Neural crest cell (in vitro differentiated cells): ENCODE measurements at regions not wholly inside any gene's neighbourhood (a gene's known extent, or its start where the extent isn't known, plus 50 kb on each side); places are given as distances from the start of the nearest gene placed in this dataset.

Experiments
- DNase-seq: peaks from one replicate; pipeline ENCODE4 v3.0.0; 2021; ENCODE audit warnings: low read depth, mixed read lengths, low spot score
- H3K27ac Mint-ChIP-seq: one replicate; pipeline ENCODE4 v1.8.0; 2021; ENCODE audit warnings: mild to moderate bottlenecking, mixed read lengths; ENCODE audit not compliant: unreplicated experiment
- H3K27me3 Mint-ChIP-seq: 2 replicates; pipeline ENCODE4 v1.8.0; 2021; ENCODE audit warnings: low read depth, mild to moderate bottlenecking, mixed read lengths
- H3K36me3 Mint-ChIP-seq: 2 replicates; pipeline ENCODE4 v1.8.0; 2021; ENCODE audit warnings: low read depth, mild to moderate bottlenecking, mixed read lengths
- H3K4me1 Mint-ChIP-seq: 2 replicates; pipeline ENCODE4 v1.8.0; 2021; ENCODE audit warnings: mixed read lengths
- H3K4me3 Mint-ChIP-seq: one replicate; pipeline ENCODE4 v1.8.0; 2021; ENCODE audit warnings: mild to moderate bottlenecking, mixed read lengths
- H3K9me3 Mint-ChIP-seq: 2 replicates; pipeline ENCODE4 v1.8.0; 2021; ENCODE audit warnings: mixed read lengths
- TF ChIP-seq, protein P1 (sequence below): fragments of 200-600 bp; sonication (generic); conservative IDR thresholded peaks from 2 replicates; pipeline ENCODE4 v1.5.0; 2021; ENCODE audit warnings: antibody characterized with exemption, mild to moderate bottlenecking

DNA sequence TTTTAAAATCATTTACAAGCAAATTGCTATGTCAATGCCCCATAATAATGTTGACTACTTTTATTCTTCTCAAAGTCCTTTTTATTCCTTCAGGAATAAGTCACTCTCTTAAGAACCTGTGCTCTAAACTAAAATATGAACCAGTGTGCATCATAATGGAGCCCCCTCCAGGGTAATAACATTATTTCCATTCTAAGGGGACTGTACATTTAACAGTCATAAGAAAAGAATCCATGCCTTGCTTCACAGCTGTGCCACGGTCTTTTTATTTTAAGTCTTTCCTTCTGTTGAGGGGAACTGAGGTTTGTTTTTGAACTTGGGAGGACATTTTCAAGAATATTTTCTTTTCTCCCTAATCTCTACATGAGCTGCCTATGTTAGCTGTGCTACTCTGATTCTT lies 297.6 kb downstream of the MAN2A1 start:
- H3K9me3 Mint-ChIP-seq: peaks cover 8% of the 10 kb centered on the region
- no peaks in the 10 kb centered on the region for H3K27me3 Mint-ChIP-seq
- no peaks in the 10 kb centered on the region for H3K36me3 Mint-ChIP-seq
- TF ChIP-seq, protein P1, sequence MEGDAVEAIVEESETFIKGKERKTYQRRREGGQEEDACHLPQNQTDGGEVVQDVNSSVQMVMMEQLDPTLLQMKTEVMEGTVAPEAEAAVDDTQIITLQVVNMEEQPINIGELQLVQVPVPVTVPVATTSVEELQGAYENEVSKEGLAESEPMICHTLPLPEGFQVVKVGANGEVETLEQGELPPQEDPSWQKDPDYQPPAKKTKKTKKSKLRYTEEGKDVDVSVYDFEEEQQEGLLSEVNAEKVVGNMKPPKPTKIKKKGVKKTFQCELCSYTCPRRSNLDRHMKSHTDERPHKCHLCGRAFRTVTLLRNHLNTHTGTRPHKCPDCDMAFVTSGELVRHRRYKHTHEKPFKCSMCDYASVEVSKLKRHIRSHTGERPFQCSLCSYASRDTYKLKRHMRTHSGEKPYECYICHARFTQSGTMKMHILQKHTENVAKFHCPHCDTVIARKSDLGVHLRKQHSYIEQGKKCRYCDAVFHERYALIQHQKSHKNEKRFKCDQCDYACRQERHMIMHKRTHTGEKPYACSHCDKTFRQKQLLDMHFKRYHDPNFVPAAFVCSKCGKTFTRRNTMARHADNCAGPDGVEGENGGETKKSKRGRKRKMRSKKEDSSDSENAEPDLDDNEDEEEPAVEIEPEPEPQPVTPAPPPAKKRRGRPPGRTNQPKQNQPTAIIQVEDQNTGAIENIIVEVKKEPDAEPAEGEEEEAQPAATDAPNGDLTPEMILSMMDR: no peak
- no peak for DNase-seq
- peaks cover under 1% of the 10 kb centered on the region for H3K4me1 Mint-ChIP-seq
- no peak overlapping the region for H3K4me3 Mint-ChIP-seq
- no peak overlapping the region for H3K27ac Mint-ChIP-seq

DNA sequence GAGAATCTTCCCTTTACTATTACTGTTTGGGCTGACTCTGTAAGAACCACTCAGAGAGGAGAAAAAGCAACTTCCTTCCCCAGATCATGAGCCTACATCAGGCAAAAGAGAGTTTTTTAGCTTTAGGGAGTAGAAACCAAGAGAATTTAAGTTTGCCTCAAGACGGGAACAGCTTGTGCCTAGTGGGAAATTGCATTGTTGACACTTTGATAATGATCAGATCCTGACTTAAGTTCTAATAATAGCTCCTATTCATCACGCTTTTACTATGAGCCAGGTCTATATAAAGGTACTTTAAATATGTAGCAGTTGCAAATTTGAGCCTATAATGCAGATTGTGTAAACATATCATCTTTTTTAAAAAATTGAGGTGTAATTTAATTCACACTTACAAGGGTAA lies 298.2 kb downstream of the MAN2A1 start:
- H3K4me1 Mint-ChIP-seq: peaks cover 5% of the 10 kb centered on the region
- no peak overlapping the region for H3K27ac Mint-ChIP-seq
- no peaks in the 10 kb centered on the region for H3K27me3 Mint-ChIP-seq
- no peaks in the 10 kb centered on the region for H3K36me3 Mint-ChIP-seq
- no peak overlapping the region for H3K4me3 Mint-ChIP-seq
- peaks cover 7% of the 10 kb centered on the region for H3K9me3 Mint-ChIP-seq
- TF ChIP-seq, protein P1: no peak
- no peak for DNase-seq

DNA sequence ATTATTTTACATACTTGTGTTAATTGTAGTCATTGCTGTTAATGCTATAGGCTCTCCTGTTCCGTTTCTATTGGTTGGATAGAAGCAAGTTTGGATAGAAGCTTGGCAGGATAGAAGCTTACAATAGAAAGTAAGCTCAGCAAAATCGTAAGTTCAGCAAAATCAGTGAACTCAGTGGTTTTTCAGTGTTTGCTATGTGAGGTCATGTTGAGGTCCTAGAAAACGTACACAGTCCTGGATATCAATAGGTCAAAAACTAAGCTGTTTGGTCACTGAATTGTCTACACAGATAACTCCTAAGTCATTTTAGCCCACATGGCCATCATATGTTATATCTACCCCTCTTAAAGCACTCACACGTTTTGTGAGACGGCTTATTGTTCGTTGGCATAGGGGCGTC lies 299.4 kb downstream of the MAN2A1 start:
- H3K9me3 Mint-ChIP-seq: peaks cover 5% of the 10 kb centered on the region
- peaks cover 5% of the 10 kb centered on the region for H3K4me1 Mint-ChIP-seq
- H3K36me3 Mint-ChIP-seq: no peaks in the 10 kb centered on the region

DNA sequence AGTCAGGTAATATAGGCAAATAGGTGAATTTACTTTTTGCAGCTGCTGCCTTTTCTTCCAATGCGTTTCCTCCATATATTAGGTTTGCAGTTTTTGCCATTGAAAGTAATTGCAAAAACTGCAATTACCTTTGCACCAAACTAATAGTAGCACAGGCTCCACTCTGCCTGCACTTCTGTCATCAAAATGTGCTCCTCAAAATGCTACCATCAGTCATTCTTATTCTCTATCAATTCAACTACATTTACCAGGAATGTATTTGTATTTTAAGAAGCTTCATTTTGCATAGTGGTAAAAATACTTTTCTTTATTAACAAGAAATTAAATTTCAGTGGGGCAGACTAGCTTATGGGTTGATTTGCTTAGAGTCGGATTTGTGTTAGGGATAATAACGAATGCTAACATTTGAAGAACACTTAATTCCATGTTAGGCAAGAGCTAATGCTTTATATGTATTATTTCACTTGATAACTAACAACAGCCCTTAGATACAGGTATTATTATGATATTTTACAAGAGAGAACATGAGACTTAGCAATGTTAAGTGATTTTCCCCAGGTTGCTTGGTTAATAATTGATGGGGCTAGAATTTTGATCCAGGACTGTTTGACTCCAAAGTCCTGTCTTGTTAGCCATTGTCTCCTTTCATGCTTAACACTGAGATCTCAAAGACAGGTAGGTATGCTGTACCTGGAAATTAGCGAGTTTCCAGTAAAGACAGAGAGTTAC lies 300.4 kb downstream of the MAN2A1 start:
- no peak for DNase-seq
- Mint-ChIP-seq H3K27ac (no peak overlapping the region), H3K36me3 (no peaks in the 10 kb centered on the region), H3K27me3 (no peaks in the 10 kb centered on the region), H3K4me1 (peaks cover 5% of the 10 kb centered on the region), H3K9me3 (peaks cover 5% of the 10 kb centered on the region), H3K4me3 (no peak overlapping the region)
- TF ChIP-seq, protein P1: no peak

More for the DNA sequence above, 299.4 kb downstream of the MAN2A1 start:
- H3K4me3 Mint-ChIP-seq: no peak overlapping the region
- no peak overlapping the region for H3K27ac Mint-ChIP-seq
- DNase-seq: no peak
- TF ChIP-seq, protein P1: no peak
- no peaks in the 10 kb centered on the region for H3K27me3 Mint-ChIP-seq

DNA sequence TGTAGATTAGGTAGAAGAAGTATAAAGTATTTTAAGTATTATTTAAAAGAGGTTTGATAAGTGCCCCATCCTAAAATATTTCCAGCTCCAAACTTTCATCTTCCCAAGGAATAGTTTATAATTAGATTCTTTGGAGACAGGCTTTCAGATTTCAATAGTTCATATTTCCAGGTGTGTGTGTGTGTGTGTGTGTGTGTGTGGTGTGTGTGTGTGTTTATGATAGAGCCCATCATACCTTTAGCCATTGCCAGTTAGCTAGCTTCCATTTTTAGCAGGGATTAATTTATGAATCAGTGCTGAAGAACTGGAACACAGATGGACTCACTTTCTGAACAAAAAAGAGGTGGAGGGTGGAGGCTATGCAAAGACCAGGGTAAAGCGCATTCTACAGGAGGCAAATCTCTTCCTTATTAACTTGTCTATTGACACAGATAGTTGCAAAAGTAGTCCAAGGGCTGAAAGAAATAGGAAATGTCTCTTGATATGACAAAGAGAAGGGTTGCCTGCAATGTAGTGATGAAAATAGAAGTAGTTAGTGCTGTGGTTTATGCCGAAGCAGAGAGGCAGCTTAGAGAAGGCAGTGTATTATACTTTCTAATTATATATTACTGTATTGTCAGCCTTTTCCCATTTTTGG lies 301.1 kb downstream of the MAN2A1 start:
- Mint-ChIP-seq H3K4me1 (peaks cover 5% of the 10 kb centered on the region), H3K4me3 (no peak overlapping the region), H3K27ac (no peak overlapping the region), H3K27me3 (no peaks in the 10 kb centered on the region), H3K36me3 (no peaks in the 10 kb centered on the region), H3K9me3 (no peaks in the 10 kb centered on the region)
- DNase-seq: no peak
- TF ChIP-seq, protein P1: no peak
